RWPE1 (cell line): ENCODE measurements at regions not wholly inside any gene's neighbourhood (a gene's known extent, or its start where the extent isn't known, plus 50 kb on each side); places are given as distances from the start of the nearest gene placed in this dataset.
A peak's percentile ranks its signal among the peaks of the same experiment; 100 is the strongest.
"Not testable (repeated sequence)": the region's sequence is repeated elsewhere in the genome, so short reads cannot be mapped to it uniquely, and the experiment has no call there.

Experiments used
- CTCF ChIA-PET: fragments of 350-600 bp; sonication (Branson Sonifier 250); formaldehyde crosslinking; extraction: SDS; loops from one replicate; lab custom pipeline; 2021; lab: Yijun Ruan, JAX
- POLR2A ChIA-PET: fragments of 400-600 bp; formaldehyde crosslinking; extraction: SDS; loops from one replicate; lab custom pipeline; 2020; ENCODE audit warnings: antibody characterized with exemption; ENCODE audit not compliant: low non-redundant PET; lab: Yijun Ruan, JAX
- DNase-seq: peaks from one replicate; pipeline ENCODE4 v3.0.0; 2012; ENCODE audit warnings: low spot score
- H3K27ac ChIP-seq: fragments of 450-650 bp; 2 replicates; pipeline ENCODE4 v1.5.1; 2017
- TF ChIP-seq, protein P1 (sequence below): fragments of 450-650 bp; conservative IDR thresholded peaks from 2 replicates; pipeline ENCODE4 v1.5.1; 2017; ENCODE audit warnings: low read depth, mild to moderate bottlenecking

DNA sequence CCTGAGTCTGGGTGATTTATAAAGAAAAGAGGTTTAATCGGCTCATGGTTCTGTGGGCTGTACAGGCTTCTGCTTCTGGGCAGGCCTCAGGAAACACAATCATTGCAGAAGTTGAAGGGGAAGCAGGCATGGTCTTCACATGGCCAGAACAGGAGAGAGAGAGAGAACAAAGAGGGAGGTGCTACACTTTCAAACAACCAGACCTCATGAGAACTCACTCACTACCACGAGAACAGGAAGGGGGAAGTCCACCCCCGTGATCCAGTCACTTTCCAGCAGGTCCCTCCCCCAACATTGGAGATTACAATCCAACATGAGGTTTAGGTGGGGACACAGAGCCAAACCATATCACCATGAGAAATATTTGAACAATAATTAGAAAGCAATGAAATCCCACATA is 222.9 kb downstream of the FAM72C start:
- H3K27ac ChIP-seq = no peak overlapping the region
- no peak for DNase-seq
- TF ChIP-seq, protein P1, sequence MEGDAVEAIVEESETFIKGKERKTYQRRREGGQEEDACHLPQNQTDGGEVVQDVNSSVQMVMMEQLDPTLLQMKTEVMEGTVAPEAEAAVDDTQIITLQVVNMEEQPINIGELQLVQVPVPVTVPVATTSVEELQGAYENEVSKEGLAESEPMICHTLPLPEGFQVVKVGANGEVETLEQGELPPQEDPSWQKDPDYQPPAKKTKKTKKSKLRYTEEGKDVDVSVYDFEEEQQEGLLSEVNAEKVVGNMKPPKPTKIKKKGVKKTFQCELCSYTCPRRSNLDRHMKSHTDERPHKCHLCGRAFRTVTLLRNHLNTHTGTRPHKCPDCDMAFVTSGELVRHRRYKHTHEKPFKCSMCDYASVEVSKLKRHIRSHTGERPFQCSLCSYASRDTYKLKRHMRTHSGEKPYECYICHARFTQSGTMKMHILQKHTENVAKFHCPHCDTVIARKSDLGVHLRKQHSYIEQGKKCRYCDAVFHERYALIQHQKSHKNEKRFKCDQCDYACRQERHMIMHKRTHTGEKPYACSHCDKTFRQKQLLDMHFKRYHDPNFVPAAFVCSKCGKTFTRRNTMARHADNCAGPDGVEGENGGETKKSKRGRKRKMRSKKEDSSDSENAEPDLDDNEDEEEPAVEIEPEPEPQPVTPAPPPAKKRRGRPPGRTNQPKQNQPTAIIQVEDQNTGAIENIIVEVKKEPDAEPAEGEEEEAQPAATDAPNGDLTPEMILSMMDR = no peak

DNA sequence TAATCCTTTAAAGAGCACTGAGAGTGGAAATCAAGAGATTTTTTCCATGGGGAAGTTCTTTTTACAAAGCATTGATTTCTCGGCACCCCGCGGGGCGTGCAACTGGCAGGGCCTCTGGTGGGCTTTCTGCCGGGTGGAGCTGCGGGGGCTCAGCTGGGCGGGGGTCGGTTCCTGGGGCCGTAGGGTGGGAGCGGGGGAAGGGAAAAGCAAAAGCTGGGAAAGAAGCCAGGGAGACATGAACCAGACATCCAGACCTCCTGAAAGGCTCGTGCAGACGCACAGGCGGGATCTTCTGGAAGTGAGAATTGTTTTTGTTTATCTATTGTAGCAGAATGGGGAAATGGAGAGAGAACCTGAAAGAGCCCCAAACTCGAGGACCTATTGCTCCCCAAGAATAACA is 235.2 kb downstream of the FAM72C start:
- no peak overlapping the region for H3K27ac ChIP-seq
- no peak for DNase-seq
- ChIA-PET CTCF (no interaction called here), POLR2A (no interaction called here)
- TF ChIP-seq, protein P1 = no peak

More for the DNA sequence above, 222.9 kb downstream of the FAM72C start:
- ChIA-PET CTCF (no interaction called here), POLR2A (no interaction called here)

DNA sequence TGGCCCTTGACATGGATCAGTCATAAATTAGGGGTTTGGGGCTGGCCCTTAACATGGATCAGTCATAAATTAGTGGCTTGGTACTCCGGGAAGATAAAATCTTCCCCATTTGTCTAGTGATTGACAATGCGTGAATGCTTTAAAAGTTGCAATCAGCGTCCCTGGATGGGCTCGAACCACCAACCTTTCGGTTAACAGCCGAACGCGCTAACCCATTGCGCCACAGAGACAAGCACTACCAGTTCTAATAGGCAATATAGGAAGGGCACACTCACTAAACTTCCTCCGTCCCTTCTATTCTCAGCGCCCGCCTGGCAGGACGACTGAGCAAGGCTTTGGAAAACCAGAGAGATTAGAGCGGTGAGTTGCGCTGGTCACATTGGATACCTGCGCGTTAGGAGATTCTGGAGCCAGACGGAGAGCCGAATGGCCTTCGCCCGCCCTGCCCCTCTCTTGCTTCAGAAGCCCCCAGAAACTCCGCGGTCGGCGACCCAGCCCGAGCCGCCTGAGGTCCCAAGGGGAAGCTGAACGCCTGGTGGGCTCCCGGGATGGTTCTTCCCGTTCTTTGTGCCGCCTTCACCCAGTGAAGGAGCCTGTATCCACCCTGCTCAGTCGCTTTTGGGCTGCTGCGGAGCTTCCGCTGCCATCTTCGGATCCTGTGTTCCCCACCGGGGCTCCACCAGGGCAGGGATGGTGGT is 235.9 kb downstream of the FAM72C start:
- H3K27ac ChIP-seq = no peak overlapping the region
- peak; percentile 31 for DNase-seq
- TF ChIP-seq, protein P1 = no peak
- POLR2A ChIA-PET = no interaction called here
- CTCF ChIA-PET = no interaction called here

DNA sequence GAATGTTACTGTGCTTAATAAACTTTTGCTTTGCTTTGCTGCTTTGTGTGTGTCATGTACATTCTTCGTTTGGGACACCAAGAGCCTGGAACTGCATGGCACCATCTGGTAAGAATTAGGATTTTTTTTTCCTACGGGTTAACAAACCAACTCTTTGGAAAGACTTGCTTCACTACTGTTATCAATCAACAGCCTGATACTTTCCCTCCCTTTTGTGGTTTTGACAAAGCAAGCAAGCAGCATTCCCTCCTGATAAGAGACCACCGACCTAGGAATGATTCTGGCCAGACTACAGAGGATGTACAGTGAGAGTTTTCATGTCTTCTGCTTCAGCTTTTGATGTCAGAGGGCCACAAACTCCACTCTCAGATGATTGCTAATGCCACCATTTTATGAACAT is 237.5 kb downstream of the FAM72C start:
- DNase-seq, CTCF ChIA-PET: not testable (repeated sequence)

DNA sequence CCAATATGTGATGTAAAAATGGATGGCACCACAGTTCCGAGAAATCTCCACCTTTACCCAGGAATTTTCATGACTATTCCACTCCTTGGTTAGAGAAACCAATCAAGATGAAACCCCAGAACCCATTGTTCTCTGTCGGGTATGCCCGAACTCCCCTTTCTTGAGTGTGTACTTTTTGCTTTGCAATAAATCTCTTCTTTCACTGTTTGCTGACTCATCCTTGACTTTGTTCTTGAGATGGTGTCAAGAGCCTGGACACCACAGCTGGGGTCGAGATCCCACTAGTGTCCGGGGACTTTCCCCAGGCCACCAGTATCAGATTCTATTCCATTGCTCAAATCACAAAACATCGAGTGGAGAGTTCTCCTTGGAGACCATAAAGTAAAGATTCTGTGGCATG is 240.9 kb downstream of the FAM72C start:
- H3K27ac ChIP-seq, CTCF ChIA-PET, DNase-seq, POLR2A ChIA-PET: not testable (repeated sequence)

More for the DNA sequence above, 237.5 kb downstream of the FAM72C start:
- POLR2A ChIA-PET, H3K27ac ChIP-seq: not testable (repeated sequence)

DNA sequence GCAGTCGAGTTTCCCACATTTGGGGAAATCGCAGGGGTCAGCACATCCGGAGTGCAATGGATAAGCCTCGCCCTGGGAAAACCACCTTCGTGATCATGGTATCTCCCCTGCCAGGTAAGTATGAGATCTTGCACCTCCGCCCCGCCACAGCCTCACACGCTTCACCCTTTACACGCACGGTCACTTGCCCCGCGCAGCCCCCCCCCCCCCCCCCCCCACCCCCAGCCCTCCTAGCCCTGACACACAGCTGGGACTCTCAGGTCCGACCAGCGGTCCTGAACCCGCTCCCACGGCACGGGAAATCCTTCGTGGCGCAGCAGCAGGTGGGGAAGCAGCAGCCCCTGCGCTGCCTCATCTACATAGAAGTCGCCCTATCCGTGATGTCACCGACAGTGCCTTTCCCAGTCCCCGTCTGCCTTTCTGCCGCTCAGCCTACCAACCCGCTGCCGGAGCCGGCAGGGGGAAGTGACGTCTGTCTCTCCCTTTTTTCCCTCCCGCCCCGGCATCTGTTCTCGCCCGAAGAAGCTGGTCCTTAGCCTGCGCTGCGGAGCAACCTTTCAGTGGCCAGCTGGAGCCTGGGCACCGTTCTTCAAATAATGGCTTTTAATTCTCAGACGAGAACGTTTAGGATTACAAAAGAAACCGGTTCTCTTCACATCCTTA is 242.2 kb downstream of the FAM72C start:
- CTCF ChIA-PET, H3K27ac ChIP-seq, POLR2A ChIA-PET, DNase-seq: not testable (repeated sequence)

DNA sequence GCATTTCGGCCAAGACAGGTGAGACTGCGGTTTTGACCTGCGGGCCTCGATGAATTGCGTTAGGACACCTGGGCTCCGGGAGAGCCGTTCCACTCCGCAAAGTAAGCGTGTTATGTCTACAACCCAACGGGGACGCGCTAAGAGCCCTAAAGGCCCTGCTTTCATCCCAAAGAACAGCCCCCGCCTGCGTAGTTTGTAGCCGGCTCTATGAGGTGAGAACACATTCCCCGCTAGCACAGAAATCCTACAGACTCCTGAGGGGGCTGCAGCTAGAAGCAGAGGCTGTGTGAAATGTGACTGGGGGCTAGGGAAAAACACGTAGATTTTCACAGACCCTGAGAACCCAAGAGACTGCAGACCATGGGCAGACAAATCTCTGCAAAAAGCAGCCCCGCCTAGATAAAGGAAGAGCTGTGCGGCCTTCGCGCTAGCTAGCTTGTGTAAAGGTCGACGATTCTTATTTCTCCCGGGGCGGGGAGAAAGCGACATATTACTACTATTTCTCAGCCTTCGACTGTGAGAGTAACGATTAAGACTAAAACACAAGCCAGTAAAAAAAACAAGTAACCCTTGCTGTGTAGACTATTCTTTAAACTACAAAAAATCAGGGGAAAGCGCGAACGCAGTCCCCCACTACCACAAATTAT is 242.9 kb downstream of the FAM72C start:
- CTCF ChIA-PET, DNase-seq, POLR2A ChIA-PET: not testable (repeated sequence)

DNA sequence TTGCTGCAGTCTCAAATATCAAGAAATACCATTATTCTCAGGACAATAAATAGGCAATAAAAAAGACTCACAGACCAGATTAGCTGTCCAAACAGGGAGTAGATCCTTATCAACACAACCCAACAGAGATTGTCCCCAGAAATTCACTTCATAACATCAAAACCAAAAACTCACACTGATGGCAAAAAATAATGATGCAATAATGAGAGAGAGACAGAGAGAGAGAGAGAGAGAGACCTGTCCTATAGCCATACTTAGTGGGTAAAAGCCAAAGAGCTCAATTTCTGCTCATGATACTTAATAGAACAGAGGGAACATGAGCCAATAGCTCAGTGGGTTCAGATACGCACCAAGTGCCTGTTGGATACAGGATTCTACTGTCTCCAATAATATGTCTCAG is 244.5 kb downstream of the FAM72C start:
- no peak overlapping the region for H3K27ac ChIP-seq
- no peak for DNase-seq
- ChIA-PET CTCF (no interaction called here), POLR2A (no interaction called here)
- TF ChIP-seq, protein P1 = no peak

More for the DNA sequence above, 242.9 kb downstream of the FAM72C start:
- not testable (repeated sequence) for H3K27ac ChIP-seq
